Kidney epithelial cell (primary cell): ENCODE measurements at regions not wholly inside any gene's neighbourhood (a gene's known extent, or its start where the extent isn't known, plus 50 kb on each side); places are given as distances from the start of the nearest gene placed in this dataset.

ENCODE experiments used
- DNase-seq: peaks from one replicate; pipeline ENCODE4 v3.0.0-alpha.2; 2010; ENCODE audit warnings: low read depth
- H3K27me3 ChIP-seq: 2 replicates; pipeline ENCODE4 v1.6.0; 2011; ENCODE audit warnings: low read length; ENCODE audit not compliant: control insufficient read depth, insufficient read depth
- H3K36me3 ChIP-seq: 2 replicates; pipeline ENCODE4 v1.5.1; 2011; ENCODE audit warnings: low read length; ENCODE audit not compliant: control insufficient read depth, insufficient read depth
- H3K4me3 ChIP-seq: 2 replicates; pipeline ENCODE4 v1.5.1; 2011; ENCODE audit warnings: low read depth, mild to moderate bottlenecking, control low read depth, low read length
- CTCF ChIP-seq: IDR thresholded peaks from 2 replicates; pipeline ENCODE4 v1.5.1; 2011; ENCODE audit warnings: mild to moderate bottlenecking, moderate library complexity, low read length, control low read depth, inconsistent platforms; ENCODE audit not compliant: insufficient read depth, poor library complexity, severe bottlenecking

- no peak overlapping the region for H3K4me3 ChIP-seq
These were observed 277.4 kb upstream of the GRIA3 start for GRCh38 chrX:122906726-122907125.

GRCh38 chrX:122907375-122907774, 276.7 kb upstream of the GRIA3 start:
- no peaks in the 10 kb centered on the region for H3K36me3 ChIP-seq
- no peak overlapping the region for H3K4me3 ChIP-seq
- no peak for TF ChIP-seq CTCF
- DNase-seq = no peak
- H3K27me3 ChIP-seq = no peaks in the 10 kb centered on the region

More at GRCh38 chrX:122906726-122907125, 277.4 kb upstream of the GRIA3 start:
- no peak for TF ChIP-seq CTCF
- Histone ChIP-seq H3K27me3 (no peaks in the 10 kb centered on the region), H3K36me3 (no peaks in the 10 kb centered on the region)
- no peak for DNase-seq

GRCh38 chrX:122910697-122911096, 273.4 kb upstream of the GRIA3 start:
- DNase-seq = no peak
- H3K4me3 ChIP-seq = no peak overlapping the region
- no peaks in the 10 kb centered on the region for H3K36me3 ChIP-seq
- no peak for TF ChIP-seq CTCF
- H3K27me3 ChIP-seq = no peaks in the 10 kb centered on the region

DNA sequence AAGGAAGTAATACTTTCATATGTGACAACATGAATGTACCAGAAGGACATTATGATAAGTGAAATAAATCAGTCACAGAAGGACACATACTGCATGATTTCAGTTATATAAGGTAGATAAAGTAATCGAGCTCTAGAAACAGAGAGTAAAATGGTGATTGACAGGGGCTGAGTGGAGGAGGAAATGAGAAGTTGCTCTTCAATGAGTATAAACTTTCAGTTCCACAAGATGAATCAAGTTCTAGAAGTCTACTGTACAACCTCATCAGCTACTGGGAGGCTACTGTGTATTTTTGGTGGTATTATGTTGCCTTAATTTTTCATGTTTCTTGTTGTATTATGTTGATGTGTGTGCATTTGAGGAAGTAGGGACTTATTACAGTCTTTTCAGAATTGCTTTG, 270.9 kb upstream of the GRIA3 start:
- Histone ChIP-seq H3K36me3 (no peaks in the 10 kb centered on the region), H3K27me3 (no peaks in the 10 kb centered on the region), H3K4me3 (no peak overlapping the region)
- no peak for DNase-seq
- no peak for TF ChIP-seq CTCF

- no peak for TF ChIP-seq CTCF
- Histone ChIP-seq H3K4me3 (no peak overlapping the region), H3K27me3 (no peaks in the 10 kb centered on the region), H3K36me3 (no peaks in the 10 kb centered on the region)
- no peak for DNase-seq
These were observed 270.3 kb upstream of the GRIA3 start for GRCh38 chrX:122913764-122914163.

DNA sequence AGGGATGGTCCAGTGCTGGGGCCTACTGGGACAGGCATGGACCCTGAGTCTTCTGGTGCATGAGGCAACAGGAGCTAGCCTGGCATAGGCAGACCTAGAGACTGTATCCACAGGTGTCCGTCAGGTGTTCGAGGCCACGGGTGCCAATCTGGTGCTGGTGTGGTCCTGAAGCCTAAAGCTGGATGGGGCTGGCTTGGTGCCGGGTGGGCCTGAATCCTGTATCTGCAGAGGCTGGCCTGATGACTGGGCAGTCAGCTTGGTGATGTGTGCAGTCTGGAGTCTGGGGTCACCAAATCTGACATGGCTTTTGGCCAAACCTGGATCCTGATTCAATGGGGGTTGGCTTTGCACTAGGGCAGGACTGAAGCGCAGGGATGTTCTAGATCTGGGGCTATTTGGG, 269.8 kb upstream of the GRIA3 start:
- no peak for DNase-seq
- H3K36me3 ChIP-seq = no peaks in the 10 kb centered on the region
- no peaks in the 10 kb centered on the region for H3K27me3 ChIP-seq
- no peak overlapping the region for H3K4me3 ChIP-seq
- TF ChIP-seq CTCF = no peak
